ENCODE measurements at regions not wholly inside any gene's neighbourhood (a gene's known extent, or its start where the extent isn't known, plus 50 kb on each side); places are given as distances from the start of the nearest gene placed in this dataset.
"Not testable (repeated sequence)": the region's sequence is repeated elsewhere in the genome, so short reads cannot be mapped to it uniquely, and the experiment has no call there.

- Histone ChIP-seq H3K79me2 (ENCODE audit: low read depth) (no peaks in the 10 kb centered on the region), H3K4me3 (no peak overlapping the region), H3K9me3 (ENCODE audit: insufficient read depth, low read depth) (no peaks in the 10 kb centered on the region), H3K4me2 (no peak overlapping the region), H3K27me3 (ENCODE audit: insufficient read depth, low read depth) (no peaks in the 10 kb centered on the region), H3K36me3 (ENCODE audit: low read depth) (no peaks in the 10 kb centered on the region), H3K4me1 (replicated peaks; ENCODE audit: insufficient read depth) (peaks cover 12% of the 10 kb centered on the region), H2AFZ (no peak overlapping the region), H3K27ac (no peak overlapping the region), H4K20me1 (ENCODE audit: insufficient read depth) (no peaks in the 10 kb centered on the region; the same call in 1 of the 2 replicates), H3F3A (ENCODE audit: insufficient read depth, low read depth) (peaks cover 4% of the 10 kb centered on the region; the same call in 1 of the 2 replicates), H3K9me2 (ENCODE audit: insufficient read depth) (no peaks in the 10 kb centered on the region)
- POLR2A ChIA-PET (ENCODE audit: unreplicated experiment): no interaction called here
- no TSS peak for BruUV-seq (replicated peaks)
- intact Hi-C loops (cut with micrococcal nuclease; ENCODE audit: unreplicated experiment): no loop called here
- DNase-seq: no peak
- CTCF ChIA-PET: no interaction called here
- TF ChIP-seq EZH2 (IDR thresholded peaks at IDR 0.05; ENCODE audit: low read depth) (no peak), CTCF (conservative IDR thresholded peaks at IDR 0.05) (no peak)
Observed at GRCh38 chr13:47705185-47705584, 295.9 kb downstream of the SUCLA2 start.

GRCh38 chr13:47696674-47697073, 304.4 kb downstream of the SUCLA2 start:
- Histone ChIP-seq H3K79me2 (ENCODE audit: low read depth) (no peaks in the 10 kb centered on the region), H3K36me3 (ENCODE audit: low read depth) (no peaks in the 10 kb centered on the region), H3K27ac (no peak overlapping the region), H3K9me2 (ENCODE audit: insufficient read depth) (no peaks in the 10 kb centered on the region), H3K9me3 (ENCODE audit: insufficient read depth, low read depth) (no peaks in the 10 kb centered on the region), H3F3A (ENCODE audit: insufficient read depth, low read depth) (no peaks in the 10 kb centered on the region), H4K20me1 (ENCODE audit: insufficient read depth) (no peaks in the 10 kb centered on the region), H3K27me3 (ENCODE audit: insufficient read depth, low read depth) (no peaks in the 10 kb centered on the region), H3K4me2 (no peak overlapping the region), H3K4me3 (no peak overlapping the region), H3K4me1 (replicated peaks; ENCODE audit: insufficient read depth) (no peaks in the 10 kb centered on the region), H2AFZ (no peak overlapping the region)
- no peak for TF ChIP-seq EZH2 (IDR thresholded peaks at IDR 0.05; ENCODE audit: low read depth)
- no peak for TF ChIP-seq CTCF (conservative IDR thresholded peaks at IDR 0.05)
- ChIA-PET CTCF (no interaction called here), POLR2A (ENCODE audit: unreplicated experiment) (no interaction called here)
- no peak for DNase-seq
- intact Hi-C loops (cut with micrococcal nuclease; ENCODE audit: unreplicated experiment): no loop called here
- no TSS peak for BruUV-seq (replicated peaks)

GRCh38 chr13:47687577-47687976, 313.5 kb downstream of the SUCLA2 start:
- Histone ChIP-seq H3K9me2 (ENCODE audit: insufficient read depth) (no peaks in the 10 kb centered on the region), H3F3A (ENCODE audit: insufficient read depth, low read depth) (no peaks in the 10 kb centered on the region), H3K27ac (no peak overlapping the region), H3K4me3 (no peak overlapping the region), H3K79me2 (ENCODE audit: low read depth) (no peaks in the 10 kb centered on the region), H3K4me2 (no peak overlapping the region), H3K27me3 (ENCODE audit: insufficient read depth, low read depth) (no peaks in the 10 kb centered on the region), H3K36me3 (ENCODE audit: low read depth) (no peaks in the 10 kb centered on the region), H2AFZ (no peak overlapping the region), H3K4me1 (replicated peaks; ENCODE audit: insufficient read depth) (no peaks in the 10 kb centered on the region), H3K9me3 (ENCODE audit: insufficient read depth, low read depth) (no peaks in the 10 kb centered on the region), H4K20me1 (ENCODE audit: insufficient read depth) (no peaks in the 10 kb centered on the region)
- ChIA-PET CTCF (no interaction called here), POLR2A (ENCODE audit: unreplicated experiment) (no interaction called here)
- intact Hi-C loops (cut with micrococcal nuclease; ENCODE audit: unreplicated experiment): no loop called here
- DNase-seq: no peak
- BruUV-seq (replicated peaks): no TSS peak
- no peak for TF ChIP-seq EZH2 (IDR thresholded peaks at IDR 0.05; ENCODE audit: low read depth)
- no peak for TF ChIP-seq CTCF (conservative IDR thresholded peaks at IDR 0.05)

GRCh38 chr13:47685156-47685555, 315.9 kb downstream of the SUCLA2 start:
- H3F3A ChIP-seq (ENCODE audit: insufficient read depth, low read depth); H3K9me2 ChIP-seq (ENCODE audit: insufficient read depth); H3K27me3 ChIP-seq (ENCODE audit: insufficient read depth, low read depth); BruUV-seq (replicated peaks); intact Hi-C loops (cut with micrococcal nuclease; ENCODE audit: unreplicated experiment); H2AFZ ChIP-seq; H3K79me2 ChIP-seq (ENCODE audit: low read depth); H3K36me3 ChIP-seq (ENCODE audit: low read depth); H3K4me3 ChIP-seq; H3K4me2 ChIP-seq; H3K27ac ChIP-seq; H3K9me3 ChIP-seq (ENCODE audit: insufficient read depth, low read depth); DNase-seq; POLR2A ChIA-PET (ENCODE audit: unreplicated experiment); H4K20me1 ChIP-seq (ENCODE audit: insufficient read depth); CTCF ChIA-PET; H3K4me1 ChIP-seq (replicated peaks; ENCODE audit: insufficient read depth): not testable (repeated sequence)

Measured in PC-9 (cell line).